ENCODE measurements at regions not wholly inside any gene's neighbourhood (a gene's known extent, or its start where the extent isn't known, plus 50 kb on each side); places are given as distances from the start of the nearest gene placed in this dataset.

GRCh38 chr7:54485044-54485443, 57.1 kb upstream of the VSTM2A start:
- TF ChIP-seq CTCF (IDR thresholded peaks at IDR 0.05; ENCODE audit: low read depth, low read length) (no peak), EZH2phosphoT487 (IDR thresholded peaks at IDR 0.05; ENCODE audit: low read depth) (no peak)
- Histone ChIP-seq H3K4me2 (ENCODE audit: low read length) (no peak overlapping the region), H2AFZ (ENCODE audit: low read depth, low read length) (no peak overlapping the region), H3K4me1 (ENCODE audit: low read length) (no peaks in the 10 kb centered on the region), H3K9ac (ENCODE audit: low read length) (no peak overlapping the region), H3K4me3 (ENCODE audit: low read length) (no peak overlapping the region), H3K9me3 (ENCODE audit: insufficient read depth, low read length) (no peaks in the 10 kb centered on the region), H3K27me3 (ENCODE audit: low read depth, low read length) (no peaks in the 10 kb centered on the region), H3K27ac (ENCODE audit: low read length) (no peak overlapping the region), H3K36me3 (replicated peaks; ENCODE audit: low read depth, low read length) (no peaks in the 10 kb centered on the region), H4K20me1 (ENCODE audit: insufficient read depth, low read length) (no peaks in the 10 kb centered on the region), H3K79me2 (ENCODE audit: low read length) (no peaks in the 10 kb centered on the region)

Measured in OCI-LY3 (cell line).